MCF 10A (cell line): ENCODE measurements at regions not wholly inside any gene's neighbourhood (a gene's known extent, or its start where the extent isn't known, plus 50 kb on each side); places are given as distances from the start of the nearest gene placed in this dataset.

Experiments used
- BruUV-seq: library from RNA; stranded (reverse); fragments of 400-500 nt; replicated peaks from 2 replicates; lab custom pipeline; 2021; lab: Mats Ljungman, UMichigan
- CTCF ChIA-PET: fragments of 300-600 bp; sonication (Branson Sonifier 250); formaldehyde crosslinking; extraction: SDS; loops from one replicate; lab custom pipeline; 2021; ENCODE audit warnings: antibody characterized with exemption, inconsistent platforms; lab: Yijun Ruan, JAX
- POLR2A ChIA-PET: fragments of 300-600, 350-650 bp; sonication (Branson Sonifier 250); formaldehyde crosslinking; extraction: SDS; loops from one replicate; lab custom pipeline; 2020; ENCODE audit warnings: antibody characterized with exemption, inconsistent platforms; lab: Yijun Ruan, JAX
- DNase-seq: peaks from one replicate; pipeline ENCODE4 v3.0.0-alpha.2; 2018; ENCODE audit not compliant: unreplicated experiment
- H3K27ac Mint-ChIP-seq: one replicate; pipeline ENCODE4 v1.8.0; 2022; ENCODE audit warnings: mild to moderate bottlenecking, low read depth, mixed read lengths; ENCODE audit not compliant: unreplicated experiment
- H3K27me3 Mint-ChIP-seq: one replicate; pipeline ENCODE4 v1.8.0; 2022; ENCODE audit warnings: mixed read lengths; ENCODE audit not compliant: insufficient read depth, unreplicated experiment
- H3K36me3 Mint-ChIP-seq: one replicate; pipeline ENCODE4 v1.8.0; 2022; ENCODE audit warnings: mild to moderate bottlenecking, moderate library complexity, mixed read lengths; ENCODE audit not compliant: insufficient read depth, unreplicated experiment
- H3K4me1 Mint-ChIP-seq: one replicate; pipeline ENCODE4 v1.8.0; 2022; ENCODE audit warnings: mixed read lengths; ENCODE audit not compliant: insufficient read depth, unreplicated experiment
- H3K4me3 Mint-ChIP-seq: one replicate; pipeline ENCODE4 v1.8.0; 2022; ENCODE audit warnings: mild to moderate bottlenecking, moderate library complexity, mixed read lengths; ENCODE audit not compliant: unreplicated experiment
- H3K9me3 Mint-ChIP-seq: one replicate; pipeline ENCODE4 v1.8.0; 2022; ENCODE audit warnings: mixed read lengths; ENCODE audit not compliant: unreplicated experiment
- CTCF ChIP-seq: fragments of 200-600 bp; IDR thresholded peaks from one replicate; pipeline ENCODE4 v1.8.0; 2022; ENCODE audit warnings: antibody characterized with exemption, mild to moderate bottlenecking; ENCODE audit not compliant: unreplicated experiment
- intact Hi-C: fragments of 100-400 bp; cut with micrococcal nuclease; formaldehyde crosslinking; loops from 2 replicates; pipeline ENCODE4 v1.14.1; 2022

DNA sequence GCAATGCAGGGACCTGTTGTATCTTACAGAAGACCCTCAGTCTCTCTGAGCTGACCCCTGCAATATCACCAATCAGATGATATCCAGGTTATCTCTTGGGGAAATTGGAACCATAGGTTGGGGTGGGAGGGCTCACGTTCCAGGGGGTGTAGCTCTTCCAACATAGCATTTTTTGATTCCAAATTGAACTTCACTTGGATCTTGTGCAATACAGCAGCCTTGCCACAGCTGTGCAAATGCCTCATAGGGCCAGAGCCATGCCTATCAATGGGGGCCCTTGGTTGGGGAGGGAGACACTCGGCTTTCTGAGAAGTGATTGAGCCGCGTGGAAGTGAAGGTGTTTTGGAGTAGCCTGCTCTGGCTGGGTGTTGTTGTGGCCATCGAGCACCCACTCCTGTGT is 117.2 kb upstream of the PITX1 start:
- Mint-ChIP-seq H3K4me3 (no peak overlapping the region), H3K4me1 (peaks cover 20% of the 10 kb centered on the region), H3K27me3 (no peaks in the 10 kb centered on the region), H3K36me3 (peaks cover 6% of the 10 kb centered on the region), H3K9me3 (peaks cover 8% of the 10 kb centered on the region), H3K27ac (no peak overlapping the region)
- TF ChIP-seq CTCF: no peak
- CTCF ChIA-PET: interaction anchor here (1.0 kb wide), 1 partner anchor 61 kb away, joined by 3 read pairs; no protein-coding TSS in a partner anchor
- POLR2A ChIA-PET: no interaction called here
- intact Hi-C loops: no loop called here
- BruUV-seq: no TSS peak
- no peak for DNase-seq

- no peak for TF ChIP-seq CTCF
- Mint-ChIP-seq H3K4me1 (peaks cover 15% of the 10 kb centered on the region), H3K27me3 (no peaks in the 10 kb centered on the region), H3K4me3 (no peak overlapping the region), H3K36me3 (peaks cover under 1% of the 10 kb centered on the region), H3K9me3 (peaks cover 8% of the 10 kb centered on the region), H3K27ac (no peak overlapping the region)
- no peak for DNase-seq
- no TSS peak for BruUV-seq
- ChIA-PET POLR2A (no interaction called here), CTCF (interaction anchor here (1.0 kb wide), 2 partner anchors 30 to 61 kb away, joined by 3 read pairs; no protein-coding TSS in a partner anchor)
- intact Hi-C loops: no loop called here
These were observed 116.7 kb upstream of the PITX1 start for GRCh38 chr5:135150767-135151166.

GRCh38 chr5:135149956-135150723 is 116.1 kb upstream of the PITX1 start:
- intact Hi-C loops: no loop called here
- Mint-ChIP-seq H3K4me1 (peaks cover 14% of the 10 kb centered on the region), H3K27ac (no peak overlapping the region), H3K9me3 (peaks cover 8% of the 10 kb centered on the region), H3K36me3 (no peaks in the 10 kb centered on the region), H3K27me3 (no peaks in the 10 kb centered on the region), H3K4me3 (no peak overlapping the region)
- DNase-seq: no peak
- TF ChIP-seq CTCF: no peak
- no TSS peak for BruUV-seq
- ChIA-PET POLR2A (interaction anchor here (1.2 kb wide), 1 partner anchor 22 kb away, joined by 3 read pairs; no protein-coding TSS in a partner anchor), CTCF (interaction anchor here (1.0 kb wide), 1 partner anchor 31 kb away, joined by 3 read pairs; no protein-coding TSS in a partner anchor)

DNA sequence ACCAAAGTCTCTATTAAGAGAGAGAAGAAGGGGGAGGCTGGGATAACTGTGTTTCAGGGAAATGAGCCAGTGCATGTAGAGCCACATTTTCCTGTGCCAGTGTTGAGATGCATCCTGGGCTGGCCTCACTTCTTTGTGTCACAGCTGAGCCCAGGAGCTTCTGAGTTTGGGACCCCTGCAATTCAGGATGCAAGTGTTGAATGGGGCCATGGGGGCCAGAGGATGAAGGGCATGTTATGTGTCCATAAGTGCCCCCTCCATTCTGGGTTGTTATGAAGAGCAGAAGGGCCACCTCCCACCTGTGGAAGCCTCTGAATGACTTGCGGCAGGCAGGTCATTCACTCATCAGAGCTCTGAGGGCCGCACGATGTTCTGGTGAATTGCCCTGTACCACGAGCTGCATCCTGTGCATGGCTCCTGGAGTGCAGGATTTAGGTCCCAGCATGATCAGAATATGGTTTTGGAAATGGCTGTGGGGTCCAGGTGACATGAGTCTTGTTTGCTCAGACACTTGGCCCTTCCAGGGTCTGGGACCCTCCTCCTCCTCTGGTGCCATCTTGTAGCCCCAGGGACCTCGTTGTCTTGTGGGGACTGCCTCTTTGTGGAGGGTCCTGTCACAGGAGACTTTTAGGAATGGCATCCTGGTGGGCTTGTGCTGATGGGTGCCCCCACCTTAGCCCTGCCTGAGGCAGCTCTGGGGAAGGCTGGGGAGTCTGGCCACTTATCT is 115.4 kb upstream of the PITX1 start:
- H3K4me3 Mint-ChIP-seq: no peak overlapping the region
- intact Hi-C loops: no loop called here
- CTCF ChIA-PET: interaction anchor here (1.0 kb wide), 1 partner anchor 31 kb away, joined by 3 read pairs; no protein-coding TSS in a partner anchor
- peaks cover 8% of the 10 kb centered on the region for H3K9me3 Mint-ChIP-seq
- H3K27ac Mint-ChIP-seq: no peak overlapping the region
- TF ChIP-seq CTCF: no peak
- H3K36me3 Mint-ChIP-seq: no peaks in the 10 kb centered on the region
- BruUV-seq: no TSS peak
- no peaks in the 10 kb centered on the region for H3K27me3 Mint-ChIP-seq
- POLR2A ChIA-PET: interaction anchor here (0.7 to 2.0 kb wide), 4 partner anchors 8 to 22 kb away, joined by 3 to 5 read pairs (median 3); no protein-coding TSS in a partner anchor
- DNase-seq: no peak
- H3K4me1 Mint-ChIP-seq: peaks cover 11% of the 10 kb centered on the region
